Mucosa of rectum (tissue), 2 donors: ENCODE measurements at regions not wholly inside any gene's neighbourhood (a gene's known extent, or its start where the extent isn't known, plus 50 kb on each side); places are given as distances from the start of the nearest gene placed in this dataset.
"Not testable (repeated sequence)": the region's sequence is repeated elsewhere in the genome, so short reads cannot be mapped to it uniquely, and the experiment has no call there.

Experiments
- H3K27ac ChIP-seq, 2 donors: one replicate each; pipeline ENCODE4 v1.7.0; 2013; ENCODE audit warnings: inconsistent platforms in 2 of 2, low read depth in 2 of 2, low read length in 2 of 2
- H3K27me3 ChIP-seq, 2 donors: one replicate each; pipeline ENCODE4 v1.7.0; 2013; ENCODE audit warnings: low read length in 2 of 2; ENCODE audit not compliant: control insufficient read depth in 2 of 2, insufficient read depth in 2 of 2
- H3K36me3 ChIP-seq, 2 donors: one replicate each; pipeline ENCODE4 v1.7.0; 2013; ENCODE audit warnings: low read length in 2 of 2; ENCODE audit not compliant: control insufficient read depth in 2 of 2, insufficient read depth in 2 of 2
- H3K4me1 ChIP-seq, 2 donors: one replicate each; pipeline ENCODE4 v1.7.0; 2013; ENCODE audit warnings: low read length in 2 of 2, mild to moderate bottlenecking in 1 of 2; ENCODE audit not compliant: control insufficient read depth in 2 of 2, insufficient read depth in 2 of 2
- H3K4me3 ChIP-seq, 2 donors: one replicate each; pipeline ENCODE4 v1.7.0; 2013; ENCODE audit warnings: low read length in 2 of 2
- H3K9ac ChIP-seq, 2 donors: one replicate each; pipeline ENCODE4 v1.7.0; 2013; ENCODE audit warnings: low read length in 2 of 2, low read depth in 1 of 2, mild to moderate bottlenecking in 1 of 2
- H3K9me3 ChIP-seq, 2 donors: one replicate each; pipeline ENCODE4 v1.7.0; 2013; ENCODE audit warnings: low read length in 2 of 2; ENCODE audit not compliant: control insufficient read depth in 2 of 2
- donor health status: healthy.
- donor health status: Normal muscosa, but diverticular disease.

DNA sequence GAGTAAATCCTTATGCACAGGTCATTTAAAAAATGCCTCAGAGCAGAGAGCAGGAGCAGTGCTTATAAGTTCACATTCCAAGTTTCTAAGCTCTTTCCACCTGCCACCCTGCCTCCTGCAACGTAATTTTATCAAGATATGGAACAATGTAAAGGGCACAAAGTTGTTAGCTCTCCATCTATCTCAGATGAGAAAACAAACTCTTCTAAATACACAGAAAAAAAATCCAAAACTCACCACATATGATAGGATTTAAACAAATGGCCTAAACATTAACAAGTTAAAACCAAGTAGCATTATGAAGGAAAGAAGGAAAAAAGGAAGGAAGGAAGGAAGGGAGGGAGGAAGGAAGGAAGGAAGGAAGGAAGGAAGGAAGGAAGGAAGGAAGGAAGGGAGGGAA, 1132.8 kb downstream of the GRM8 start:
- no peaks in the 10 kb centered on the region for H3K27me3 ChIP-seq
- H3K9ac ChIP-seq: no peak overlapping the region
- no peaks in the 10 kb centered on the region for H3K4me1 ChIP-seq
- no peak overlapping the region for H3K27ac ChIP-seq
- peaks cover 0 to 2% of the 10 kb centered on the region in 2 donors for H3K9me3 ChIP-seq
- no peak overlapping the region for H3K4me3 ChIP-seq
- H3K36me3 ChIP-seq: no peaks in the 10 kb centered on the region

GRCh38 chr7:126103582-126103981, 1149.2 kb downstream of the GRM8 start:
- Histone ChIP-seq H3K4me1 (no peaks in the 10 kb centered on the region), H3K36me3 (no peaks in the 10 kb centered on the region), H3K27me3 (no peaks in the 10 kb centered on the region), H3K4me3 (no peak overlapping the region), H3K9ac (no peak overlapping the region), H3K9me3 (no peaks in the 10 kb centered on the region), H3K27ac (no peak overlapping the region)

GRCh38 chr7:126083014-126083413, 1153.4 kb upstream of the POT1 start:
- Histone ChIP-seq H3K4me3 (no peak overlapping the region), H3K27me3 (no peaks in the 10 kb centered on the region), H3K4me1 (no peaks in the 10 kb centered on the region), H3K36me3 (no peaks in the 10 kb centered on the region), H3K9me3 (peaks cover 0 to 2% of the 10 kb centered on the region in 2 donors), H3K27ac (no peak overlapping the region), H3K9ac (no peak overlapping the region)

DNA sequence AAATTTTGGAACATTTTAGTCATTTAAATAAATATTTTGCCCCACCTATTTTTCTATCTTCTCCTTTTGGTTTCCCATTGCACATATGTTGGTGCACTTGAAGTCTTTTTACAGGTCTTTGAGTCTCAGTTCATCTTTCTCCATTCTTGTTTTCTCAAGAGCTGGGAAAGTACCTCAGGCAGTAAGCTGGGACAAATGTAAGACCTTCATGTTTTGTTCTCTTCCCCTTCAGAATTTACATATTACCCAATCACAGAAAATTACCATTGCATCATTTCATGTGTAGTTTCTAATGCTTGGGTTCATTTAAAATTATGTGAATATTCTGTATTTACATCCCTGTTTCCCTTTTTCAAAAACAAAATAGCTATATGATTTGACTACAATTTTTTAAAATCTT, 1150.0 kb upstream of the POT1 start:
- H3K27ac ChIP-seq: no peak overlapping the region
- peaks cover 0 to 2% of the 10 kb centered on the region in 2 donors for H3K9me3 ChIP-seq
- H3K4me3 ChIP-seq: no peak overlapping the region
- no peak overlapping the region for H3K9ac ChIP-seq
- H3K27me3 ChIP-seq: no peaks in the 10 kb centered on the region
- H3K36me3 ChIP-seq: no peaks in the 10 kb centered on the region
- no peaks in the 10 kb centered on the region for H3K4me1 ChIP-seq

- H3K4me3 ChIP-seq: no peak overlapping the region
These were observed 1149.5 kb upstream of the POT1 start for GRCh38 chr7:126079151-126079550.

GRCh38 chr7:126065766-126066165, 1136.1 kb upstream of the POT1 start:
- peaks cover 0 to 5% of the 10 kb centered on the region in 2 donors for H3K9me3 ChIP-seq
- H3K27me3 ChIP-seq: no peaks in the 10 kb centered on the region
- no peaks in the 10 kb centered on the region for H3K36me3 ChIP-seq
- H3K27ac ChIP-seq: no peak overlapping the region
- H3K4me3 ChIP-seq: no peak overlapping the region
- H3K9ac ChIP-seq: no peak overlapping the region
- H3K4me1 ChIP-seq: no peaks in the 10 kb centered on the region

More at GRCh38 chr7:126079151-126079550, 1149.5 kb upstream of the POT1 start:
- H3K36me3 ChIP-seq: no peaks in the 10 kb centered on the region
- H3K27ac ChIP-seq: no peak overlapping the region
- no peak overlapping the region for H3K9ac ChIP-seq
- peaks cover 0 to 2% of the 10 kb centered on the region in 2 donors for H3K9me3 ChIP-seq
- no peaks in the 10 kb centered on the region for H3K4me1 ChIP-seq
- H3K27me3 ChIP-seq: no peaks in the 10 kb centered on the region

DNA sequence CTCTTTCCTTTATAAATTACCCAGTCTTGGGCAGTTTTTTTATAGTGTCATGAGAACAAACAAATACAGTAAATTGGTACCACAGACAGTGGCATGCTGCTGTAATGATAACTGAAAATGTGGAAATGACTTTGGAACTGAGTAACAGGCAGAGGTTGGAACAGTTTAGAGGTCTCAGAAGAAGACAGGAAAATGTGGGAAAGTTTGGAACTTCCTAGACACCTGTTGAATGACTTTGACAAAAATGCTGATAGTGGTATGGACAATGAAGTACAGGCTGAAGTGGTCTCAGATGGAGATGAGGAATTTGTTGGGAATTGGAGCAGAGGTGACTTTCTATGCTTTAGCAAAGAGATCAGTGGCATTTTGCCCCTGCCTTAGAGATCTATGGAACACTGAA, 1128.4 kb upstream of the POT1 start:
- H3K27ac ChIP-seq: no peak overlapping the region
- no peaks in the 10 kb centered on the region for H3K27me3 ChIP-seq
- no peaks in the 10 kb centered on the region for H3K4me1 ChIP-seq
- no peaks in the 10 kb centered on the region for H3K36me3 ChIP-seq
- no peak overlapping the region for H3K4me3 ChIP-seq
- no peaks in the 10 kb centered on the region for H3K9me3 ChIP-seq
- no peak overlapping the region for H3K9ac ChIP-seq

DNA sequence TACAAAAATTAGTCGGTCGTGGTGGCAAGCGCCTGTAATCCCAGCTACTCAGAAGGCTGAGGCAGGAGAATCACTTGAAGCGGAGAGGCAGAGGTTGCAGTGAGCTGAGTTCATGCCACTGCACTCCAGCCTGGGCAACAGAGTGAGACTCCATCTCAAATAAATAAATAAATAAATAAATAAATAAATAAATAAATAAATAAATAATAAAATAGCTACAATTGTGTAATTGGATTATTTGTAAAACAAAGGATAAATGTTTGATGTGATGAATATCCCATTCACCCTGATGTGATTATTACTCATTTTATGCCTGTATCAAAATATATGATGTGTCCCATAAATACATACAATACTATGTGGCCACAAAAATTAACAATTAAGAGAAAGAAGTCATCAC, 1127.0 kb upstream of the POT1 start:
- not testable (repeated sequence) for H3K9me3 ChIP-seq, H3K27me3 ChIP-seq, H3K9ac ChIP-seq, H3K4me3 ChIP-seq, H3K36me3 ChIP-seq, H3K4me1 ChIP-seq, H3K27ac ChIP-seq

GRCh38 chr7:126052229-126052628, 1122.6 kb upstream of the POT1 start:
- H3K9ac ChIP-seq: no peak overlapping the region
- peaks cover 0 to 1% of the 10 kb centered on the region in 2 donors for H3K9me3 ChIP-seq

GRCh38 chr7:126044662-126045061, 1115.0 kb upstream of the POT1 start:
- Histone ChIP-seq H3K9ac (no peak overlapping the region), H3K9me3 (peaks cover 0 to 2% of the 10 kb centered on the region in 2 donors), H3K4me1 (no peaks in the 10 kb centered on the region), H3K4me3 (no peak overlapping the region), H3K27me3 (no peaks in the 10 kb centered on the region), H3K36me3 (no peaks in the 10 kb centered on the region), H3K27ac (no peak overlapping the region)

More at GRCh38 chr7:126052229-126052628, 1122.6 kb upstream of the POT1 start:
- no peak overlapping the region for H3K4me3 ChIP-seq
- no peaks in the 10 kb centered on the region for H3K36me3 ChIP-seq
- H3K27ac ChIP-seq: no peak overlapping the region
- no peaks in the 10 kb centered on the region for H3K4me1 ChIP-seq
- no peaks in the 10 kb centered on the region for H3K27me3 ChIP-seq

DNA sequence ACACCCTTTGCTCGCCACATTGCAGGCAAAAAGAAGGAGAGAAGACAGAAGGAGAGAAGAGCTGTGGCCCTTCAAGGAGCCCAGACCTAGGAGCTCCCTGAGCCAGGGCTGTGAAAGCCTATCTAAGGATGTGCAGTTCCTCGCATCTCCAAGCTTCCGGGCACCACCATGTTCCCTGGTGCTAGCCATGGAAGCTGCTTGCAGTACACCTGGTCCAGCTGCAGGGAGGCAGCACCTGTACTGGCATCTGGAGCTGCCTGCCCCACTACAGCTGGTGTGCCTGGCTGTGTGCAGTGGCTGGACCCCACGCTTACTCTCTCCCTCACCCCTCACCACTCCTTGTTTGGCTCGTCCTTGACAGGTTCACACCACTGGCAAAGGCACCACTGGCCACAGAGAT, 1111.8 kb upstream of the POT1 start:
- Histone ChIP-seq H3K27me3 (no peaks in the 10 kb centered on the region), H3K9ac (no peak overlapping the region), H3K27ac (no peak overlapping the region), H3K36me3 (no peaks in the 10 kb centered on the region), H3K4me1 (no peaks in the 10 kb centered on the region), H3K9me3 (no peaks in the 10 kb centered on the region), H3K4me3 (no peak overlapping the region)
